GM18526 (cell line): ENCODE measurements at regions not wholly inside any gene's neighbourhood (a gene's known extent, or its start where the extent isn't known, plus 50 kb on each side); places are given as distances from the start of the nearest gene placed in this dataset.

Experiments used
- POLR2A ChIP-seq: IDR thresholded peaks from 3 replicates; pipeline ENCODE4 v1.6.1; 2011; ENCODE audit not compliant: insufficient read length; ENCODE audit errors: extremely low read depth

GRCh38 chr2:62306751-62307468 is 111.0 kb downstream of the B3GNT2 start:
- no peak for TF ChIP-seq POLR2A

- TF ChIP-seq POLR2A = no peak
These were observed 109.7 kb downstream of the B3GNT2 start for GRCh38 chr2:62305421-62306176.

- no peak for TF ChIP-seq POLR2A
These were observed 108.8 kb downstream of the B3GNT2 start for GRCh38 chr2:62304429-62305417.

GRCh38 chr2:62303788-62304187 is 107.9 kb downstream of the B3GNT2 start:
- no peak for TF ChIP-seq POLR2A

- TF ChIP-seq POLR2A = no peak
These were observed 106.9 kb downstream of the B3GNT2 start for GRCh38 chr2:62302631-62303435.

- no peak for TF ChIP-seq POLR2A
These were observed 105.0 kb downstream of the B3GNT2 start for GRCh38 chr2:62300925-62301324.

GRCh38 chr2:62297624-62298010 is 101.7 kb downstream of the B3GNT2 start:
- no peak for TF ChIP-seq POLR2A

- TF ChIP-seq POLR2A = no peak
These were observed 101.1 kb downstream of the B3GNT2 start for GRCh38 chr2:62296832-62297623.

GRCh38 chr2:62296034-62296831 is 100.3 kb downstream of the B3GNT2 start:
- no peak for TF ChIP-seq POLR2A

GRCh38 chr2:62293490-62294271 is 97.8 kb downstream of the B3GNT2 start:
- peak; percentile 24 for TF ChIP-seq POLR2A

- TF ChIP-seq POLR2A = no peak
These were observed 97.2 kb downstream of the B3GNT2 start for GRCh38 chr2:62293151-62293489.

- TF ChIP-seq POLR2A = no peak
These were observed 96.3 kb downstream of the B3GNT2 start for GRCh38 chr2:62292190-62292589.
